Fibroblast of mammary gland (primary cell): ENCODE measurements at regions not wholly inside any gene's neighbourhood (a gene's known extent, or its start where the extent isn't known, plus 50 kb on each side); places are given as distances from the start of the nearest gene placed in this dataset.

Source experiments
- DNase-seq: peaks from one replicate; pipeline ENCODE4 v3.0.0-alpha.2; 2010; ENCODE audit warnings: low read depth
- H3K4me3 ChIP-seq: 2 replicates; pipeline ENCODE4 v1.5.1; 2011; ENCODE audit warnings: low read depth, mild to moderate bottlenecking, low read length, moderate library complexity; ENCODE audit not compliant: control insufficient read depth
- CTCF ChIP-seq: conservative IDR thresholded peaks from 2 replicates; pipeline ENCODE4 v1.5.1; 2011; ENCODE audit warnings: low read depth, low read length, inconsistent platforms; ENCODE audit not compliant: control insufficient read depth, insufficient read depth

- TF ChIP-seq CTCF: no peak
- DNase-seq: peak; percentile 87
- no peak overlapping the region for H3K4me3 ChIP-seq
Observed at GRCh38 chr9:81035171-81035570, 654.2 kb downstream of the TLE1 start.

DNA sequence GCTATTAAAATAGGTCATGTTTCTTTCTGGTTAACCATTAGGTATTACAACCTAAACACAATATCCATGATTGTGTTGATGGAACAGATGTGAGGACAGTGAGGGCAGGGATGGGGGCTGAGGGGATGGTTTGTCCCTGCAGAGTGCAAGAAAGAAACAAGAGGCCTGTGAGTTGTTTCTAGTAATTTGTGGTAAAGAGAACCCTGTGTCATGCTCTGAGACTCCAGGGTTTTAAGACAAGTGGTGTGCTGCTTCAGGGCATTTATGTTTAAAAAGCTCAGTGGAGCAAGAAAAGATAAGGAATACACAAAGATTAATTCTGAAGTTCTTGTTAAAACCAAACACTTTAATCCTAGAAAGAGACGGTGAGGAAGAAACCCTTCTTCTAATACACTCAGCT lies 656.5 kb downstream of the TLE1 start:
- TF ChIP-seq CTCF: no peak
- H3K4me3 ChIP-seq: no peak overlapping the region
- DNase-seq: peak; percentile 32

DNA sequence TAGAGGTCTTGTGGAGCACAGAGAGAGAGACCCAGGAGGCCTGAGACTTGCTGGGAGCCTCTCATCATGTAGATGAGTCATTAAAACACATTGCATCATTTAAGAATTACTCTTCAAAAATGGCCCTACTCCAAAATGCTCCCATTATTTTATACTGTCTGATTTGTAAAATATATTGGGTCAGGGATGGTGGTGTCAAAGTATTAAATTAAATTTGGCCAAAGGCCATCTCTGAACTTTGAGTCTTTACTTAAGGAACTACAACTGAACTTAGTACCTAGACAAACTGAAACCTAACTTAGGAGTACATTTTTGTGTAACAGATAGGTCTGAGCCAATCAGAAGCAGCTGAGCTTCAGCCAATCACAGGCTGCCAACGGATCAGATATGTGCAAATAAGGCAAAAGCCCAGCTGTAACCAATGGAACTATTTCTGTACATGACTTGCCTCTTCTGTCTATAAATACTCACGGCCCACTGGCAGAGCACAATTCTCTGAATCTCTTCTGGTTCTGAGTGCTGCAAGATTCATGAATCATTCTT lies 657.2 kb downstream of the TLE1 start:
- no peak overlapping the region for H3K4me3 ChIP-seq
- TF ChIP-seq CTCF: no peak
- DNase-seq: peak; percentile 92

GRCh38 chr9:81031422-81032029 lies 657.8 kb downstream of the TLE1 start:
- DNase-seq: peak; percentile 56
- TF ChIP-seq CTCF: no peak
- H3K4me3 ChIP-seq: no peak overlapping the region

DNA sequence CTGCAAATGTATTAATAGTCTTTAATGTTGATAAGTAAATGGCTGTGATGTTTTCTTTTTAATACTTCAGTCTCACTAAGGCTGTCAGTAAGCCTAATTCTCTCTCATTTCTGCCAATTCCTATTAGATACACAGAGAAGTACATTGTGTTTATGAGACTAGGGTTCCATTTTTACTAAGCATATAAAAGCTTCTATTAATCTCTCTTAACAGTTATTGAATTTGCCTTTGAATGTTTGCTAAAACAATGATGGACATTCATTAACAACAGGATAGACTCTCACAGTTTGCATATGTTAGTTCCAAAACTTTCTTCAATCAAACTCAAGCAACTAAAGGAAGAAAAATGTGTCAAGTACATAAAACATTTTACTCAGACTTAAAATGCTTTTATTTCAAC lies 659.3 kb downstream of the TLE1 start:
- DNase-seq: no peak

DNA sequence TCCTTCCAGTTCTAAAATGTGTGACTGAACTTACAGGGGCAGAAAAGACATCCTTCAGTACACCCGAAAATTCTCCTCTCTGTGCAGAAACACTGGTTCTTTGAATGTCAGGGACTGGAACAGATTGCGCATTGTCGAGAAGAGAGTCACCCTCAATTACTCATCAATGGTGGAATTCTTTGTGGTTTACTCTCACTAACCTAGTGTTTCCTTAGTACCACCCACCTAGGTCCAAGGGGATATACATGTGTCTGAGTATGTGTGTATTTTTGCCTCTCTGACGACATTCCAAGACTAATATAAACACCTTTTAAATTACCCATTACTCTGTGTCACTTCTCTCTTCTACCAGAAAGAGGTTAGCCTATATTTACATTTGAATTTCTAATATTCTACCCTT lies 660.8 kb downstream of the TLE1 start:
- DNase-seq: peak; percentile 96
- H3K4me3 ChIP-seq: no peak overlapping the region
- TF ChIP-seq CTCF: no peak

More for the DNA sequence above, 659.3 kb downstream of the TLE1 start:
- H3K4me3 ChIP-seq: no peak overlapping the region
- TF ChIP-seq CTCF: no peak
